Stomach (tissue), 8 donors: ENCODE measurements at regions not wholly inside any gene's neighbourhood (a gene's known extent, or its start where the extent isn't known, plus 50 kb on each side); places are given as distances from the start of the nearest gene placed in this dataset.

ENCODE experiments used
- DNase-seq, 2 donors: peaks; one replicate each; pipeline versions ENCODE4 v3.0.0 to v3.0.0-alpha.2; 2013 to 2019
- H3K27ac ChIP-seq, 5 donors: fragments of 200-600 bp in 4 of 5; sonication (generic) in 4 of 5; one replicate each; pipeline ENCODE4 v1.5.1; 2013 to 2019; ENCODE audit warnings: mild to moderate bottlenecking in 1 of 5, moderate library complexity in 1 of 5
- H3K27me3 ChIP-seq, 3 donors: fragments of 200-600 bp; sonication (generic); one replicate each; pipeline ENCODE4 v1.5.1; 2017 to 2019; ENCODE audit warnings: mixed run types in 1 of 3
- H3K36me3 ChIP-seq, 4 donors: fragments of 200-600 bp; sonication (generic); 1 replicate in 3 of 4; 2 replicates in 1 of 4; pipeline ENCODE4 v1.5.1; 2016 to 2019
- H3K4me1 ChIP-seq, 4 donors: fragments of 200-600 bp; sonication (generic); one replicate each; pipeline ENCODE4 v1.5.1; 2016 to 2019
- H3K4me3 ChIP-seq, 4 donors: fragments of 200-600 bp; sonication (generic) in 3 of 4; one replicate each; pipeline ENCODE4 v1.5.1; 2016 to 2019; ENCODE audit warnings: mild to moderate bottlenecking in 1 of 4
- H3K9me3 ChIP-seq, 4 donors: fragments of 200-600 bp; sonication (generic); one replicate each; pipeline ENCODE4 v1.5.1; 2016 to 2019
- CTCF ChIP-seq, 7 experiments: fragments of 450-650 bp in 4 of 7; fragments of 200-600 bp in 3 of 7; sonication (generic) in 3 of 7; IDR thresholded peaks; one replicate each; pipeline ENCODE4 v1.5.1; 2016 to 2019; ENCODE audit warnings: antibody characterized with exemption in 7 of 7, control low read depth in 2 of 7, mild to moderate bottlenecking in 1 of 7
- EP300 ChIP-seq: sonication (generic); formaldehyde crosslinking; IDR thresholded peaks from one replicate; pipeline ENCODE4 v1.6.1; 2017; ENCODE audit warnings: antibody characterized with exemption
- POLR2A ChIP-seq, 4 donors: fragments of 450-650 bp; IDR thresholded peaks; one replicate each; pipeline ENCODE4 v1.6.1; 2016; ENCODE audit warnings: antibody characterized with exemption in 4 of 4, control low read depth in 2 of 4, mild to moderate bottlenecking in 1 of 4, moderate library complexity in 1 of 4
- POLR2AphosphoS5 ChIP-seq, 3 donors: sonication (generic); formaldehyde crosslinking; IDR thresholded peaks; one replicate each; pipeline ENCODE4 v1.6.1; 2016; ENCODE audit warnings: antibody characterized with exemption in 3 of 3
- WGBS, 5 donors: extraction: QIAGEN DNeasy Blood & Tissue Kit in 3 of 5; methylation state at CpG; one replicate each; pipeline versions ENCODE4 v1.1.5 to v1.1.7; 2013 to 2018; 5-methylcytosine and 5-hydroxymethylcytosine counted together
- intact Hi-C: fragments of 100-400 bp; cut with DNase I; formaldehyde crosslinking; loops from one replicate; pipeline ENCODE4 v1.15.1; 2023; ENCODE audit warnings: low total_unique reads
- donor health status: healthy with polysubstance abuse.
- donor health status: Bipolar disorder and iron deficiency.
- donor health status: healthy.

GRCh38 chr12:111076611-111077451 is 156.5 kb upstream of the MYL2 start:
- TF ChIP-seq EP300 (no peak), POLR2A (IDR thresholded peaks at IDR 0.05) (no peak), CTCF (IDR thresholded peaks at IDR 0.05) (no peak), POLR2AphosphoS5 (IDR thresholded peaks at IDR 0.05) (no peak)
- H3K36me3 ChIP-seq: no peaks in the 10 kb centered on the region
- DNase-seq: peak in 1 of 2 donors; percentile 42
- H3K4me3 ChIP-seq: no peak overlapping the region
- 22 to 40% (median 31%) methylated on average over 20 to 23 of the region's 23 CpGs for WGBS, 5 donors
- H3K4me1 ChIP-seq: peaks cover 0 to 11% (median 5%) of the 10 kb centered on the region in 4 donors
- H3K9me3 ChIP-seq: no peaks in the 10 kb centered on the region
- intact Hi-C loops: no loop called here
- peaks cover 0 to 11% (median 0%) of the 10 kb centered on the region in 3 donors for H3K27me3 ChIP-seq
- peak overlapping the region in 3 of 5 donors; percentile 27 to 43 (median 29) for H3K27ac ChIP-seq

GRCh38 chr12:111076199-111076598 is 155.8 kb upstream of the MYL2 start:
- H3K4me1 ChIP-seq: peaks cover 0 to 11% (median 5%) of the 10 kb centered on the region in 4 donors
- intact Hi-C loops: no loop called here
- WGBS, 5 donors: 19 to 64% (median 33%) methylated on average over 1 of the region's 1 CpG
- H3K27me3 ChIP-seq: peaks cover 0 to 11% (median 0%) of the 10 kb centered on the region in 3 donors
- H3K36me3 ChIP-seq: no peaks in the 10 kb centered on the region
- DNase-seq: no peak
- no peaks in the 10 kb centered on the region for H3K9me3 ChIP-seq
- peak overlapping the region in 3 of 5 donors; percentile 27 to 43 (median 29) for H3K27ac ChIP-seq
- no peak overlapping the region for H3K4me3 ChIP-seq
- TF ChIP-seq EP300 (no peak), CTCF (IDR thresholded peaks at IDR 0.05) (no peak), POLR2AphosphoS5 (IDR thresholded peaks at IDR 0.05) (no peak), POLR2A (IDR thresholded peaks at IDR 0.05) (no peak)

GRCh38 chr12:111074965-111075364 is 154.6 kb upstream of the MYL2 start:
- Histone ChIP-seq H3K4me3 (no peak overlapping the region), H3K4me1 (peaks cover 0 to 11% (median 5%) of the 10 kb centered on the region in 4 donors), H3K27me3 (peaks cover 0 to 14% (median 0%) of the 10 kb centered on the region in 3 donors), H3K9me3 (no peaks in the 10 kb centered on the region), H3K27ac (peak overlapping the region; percentile 14 to 57 (median 20)), H3K36me3 (no peaks in the 10 kb centered on the region)
- TF ChIP-seq EP300: no peak
- TF ChIP-seq CTCF (IDR thresholded peaks at IDR 0.05): no peak
- no peak for TF ChIP-seq POLR2AphosphoS5 (IDR thresholded peaks at IDR 0.05)
- TF ChIP-seq POLR2A (IDR thresholded peaks at IDR 0.05): no peak
- intact Hi-C loops: no loop called here
- WGBS, 5 donors: 82 to 87% (median 83%) methylated on average over 8 to 10 of the region's 10 CpGs
- DNase-seq: no peak

- H3K9me3 ChIP-seq: no peaks in the 10 kb centered on the region
- H3K4me1 ChIP-seq: peaks cover 0 to 11% (median 5%) of the 10 kb centered on the region in 4 donors
- 44 to 65% (median 54%) methylated on average over 3 to 8 of the region's 8 CpGs for WGBS, 5 donors
These were observed 154.2 kb upstream of the MYL2 start for GRCh38 chr12:111074559-111074958.

More at GRCh38 chr12:111074559-111074958, 154.2 kb upstream of the MYL2 start:
- Histone ChIP-seq H3K27me3 (peaks cover 0 to 18% (median 0%) of the 10 kb centered on the region in 3 donors), H3K4me3 (no peak overlapping the region), H3K27ac (peak overlapping the region; percentile 14 to 59 (median 20)), H3K36me3 (no peaks in the 10 kb centered on the region)
- DNase-seq: peak; percentile 47 to 55
- intact Hi-C loops: no loop called here
- TF ChIP-seq POLR2AphosphoS5 (IDR thresholded peaks at IDR 0.05) (no peak), POLR2A (IDR thresholded peaks at IDR 0.05) (no peak), EP300 (no peak), CTCF (IDR thresholded peaks at IDR 0.05) (no peak)
